Neuronal stem cell (in vitro differentiated cells): ENCODE measurements at regions not wholly inside any gene's neighbourhood (a gene's known extent, or its start where the extent isn't known, plus 50 kb on each side); places are given as distances from the start of the nearest gene placed in this dataset.

Experiments
- DNase-seq: peaks from one replicate; pipeline ENCODE4 v3.0.0-alpha.2; 2013; ENCODE audit warnings: low spot score
- H2AFZ ChIP-seq: one replicate; pipeline ENCODE4 v1.6.1; 2013; ENCODE audit warnings: mild to moderate bottlenecking, low read length, inconsistent platforms
- H2AK5ac ChIP-seq: 2 replicates; pipeline ENCODE4 v1.6.1; 2013; ENCODE audit warnings: low read depth, mild to moderate bottlenecking, inconsistent platforms, low read length, moderate library complexity, mixed read lengths
- H2BK120ac ChIP-seq: 2 replicates; pipeline ENCODE4 v1.6.1; 2013; ENCODE audit warnings: low read depth, mild to moderate bottlenecking, inconsistent platforms, low read length, moderate library complexity, mixed read lengths
- H2BK12ac ChIP-seq: one replicate; pipeline ENCODE4 v1.6.1; 2013; ENCODE audit warnings: low read length, inconsistent platforms
- H2BK15ac ChIP-seq: 2 replicates; pipeline ENCODE4 v1.6.1; 2013; ENCODE audit warnings: mild to moderate bottlenecking, low read length, inconsistent platforms, mixed read lengths
- H2BK5ac ChIP-seq: one replicate; pipeline ENCODE4 v1.6.1; 2013; ENCODE audit warnings: inconsistent platforms, mild to moderate bottlenecking, low read length, moderate library complexity
- H3K14ac ChIP-seq: one replicate; pipeline ENCODE4 v1.6.1; 2013; ENCODE audit warnings: low read length, inconsistent platforms
- H3K18ac ChIP-seq: 2 replicates; pipeline ENCODE4 v1.6.1; 2013; ENCODE audit warnings: low read length, inconsistent platforms
- H3K23ac ChIP-seq: 2 replicates; pipeline ENCODE4 v1.6.1; 2013; ENCODE audit warnings: low read depth, mild to moderate bottlenecking, mixed read lengths, low read length, inconsistent platforms; ENCODE audit not compliant: poor library complexity
- H3K27ac ChIP-seq: replicated peaks from 3 replicates; pipeline ENCODE4 v1.5.1; 2013; ENCODE audit warnings: low read length, inconsistent platforms
- H3K27me3 ChIP-seq, 3 experiments: 2 replicates each; pipeline ENCODE4 v1.6.1; 2013; ENCODE audit warnings: low read length in 3 of 3, mild to moderate bottlenecking in 2 of 3, inconsistent platforms in 1 of 3, low read depth in 1 of 3, mixed read lengths in 1 of 3, moderate library complexity in 1 of 3; ENCODE audit not compliant: control insufficient read depth in 3 of 3, insufficient read depth in 3 of 3
- H3K36me3 ChIP-seq, 2 donors: replicated peaks in 1 of 2; 2 replicates each; pipeline ENCODE4 v1.6.1; 2013; ENCODE audit warnings: low read length in 2 of 2; ENCODE audit not compliant: control insufficient read depth in 2 of 2, insufficient read depth in 2 of 2
- H3K4ac ChIP-seq: 2 replicates; pipeline ENCODE4 v1.6.1; 2013; ENCODE audit warnings: inconsistent platforms, mild to moderate bottlenecking, low read length, moderate library complexity
- H3K4me1 ChIP-seq, 2 donors: 1 replicate in 1 of 2; 2 replicates in 1 of 2; pipeline ENCODE4 v1.6.1; 2013; ENCODE audit warnings: low read length in 2 of 2, low read depth in 1 of 2; ENCODE audit not compliant: control insufficient read depth in 2 of 2, insufficient read depth in 1 of 2
- H3K4me2 ChIP-seq: one replicate; pipeline ENCODE4 v1.6.1; 2013; ENCODE audit warnings: mild to moderate bottlenecking, low read length, inconsistent platforms; ENCODE audit not compliant: insufficient read depth, poor library complexity, severe bottlenecking
- H3K4me3 ChIP-seq, 2 donors: 2 replicates each; pipeline ENCODE4 v1.5.1; 2013; ENCODE audit warnings: low read length in 2 of 2, mild to moderate bottlenecking in 2 of 2, inconsistent platforms in 1 of 2, moderate library complexity in 1 of 2
- H3K79me1 ChIP-seq: one replicate; pipeline ENCODE4 v1.6.1; 2013; ENCODE audit warnings: low read depth, mild to moderate bottlenecking, inconsistent platforms, low read length, moderate library complexity
- H3K9ac ChIP-seq: one replicate; pipeline ENCODE4 v1.6.1; 2013; ENCODE audit warnings: mild to moderate bottlenecking, low read depth, low read length, inconsistent platforms; ENCODE audit not compliant: poor library complexity
- H3K9me3 ChIP-seq, 2 donors: replicated peaks in 1 of 2; 2 replicates each; pipeline versions ENCODE3 to v1.6.1; 2013; ENCODE audit warnings: low read length in 2 of 2, mild to moderate bottlenecking in 2 of 2, inconsistent platforms in 1 of 2, low read depth in 1 of 2, mixed read lengths in 1 of 2, moderate library complexity in 1 of 2; ENCODE audit not compliant: control insufficient read depth in 2 of 2, insufficient read depth in 1 of 2
- H4K8ac ChIP-seq: one replicate; pipeline ENCODE4 v1.6.1; 2013; ENCODE audit warnings: low read depth, mild to moderate bottlenecking, inconsistent platforms, low read length, moderate library complexity
- H4K91ac ChIP-seq: one replicate; pipeline ENCODE4 v1.6.1; 2013; ENCODE audit warnings: low read length, low read depth, mild to moderate bottlenecking, inconsistent platforms; ENCODE audit not compliant: poor library complexity
- WGBS, 2 donors: extraction: QIAGEN DNeasy Blood & Tissue Kit; methylation state at CpG; one replicate each; pipeline ENCODE4 v1.1.7; 2013; ENCODE audit warnings: missing lambda C conversion rate in 2 of 2, mixed read lengths in 1 of 2; ENCODE audit not compliant: insufficient read length in 2 of 2, insufficient replicate concordance in 1 of 2; ENCODE audit errors: extremely low coverage in 2 of 2; 5-methylcytosine and 5-hydroxymethylcytosine counted together

- peaks cover 0 to 3% of the 10 kb centered on the region in 2 donors for H3K4me1 ChIP-seq
- no peak overlapping the region for H3K9ac ChIP-seq
- no peak overlapping the region for H2BK15ac ChIP-seq
- H3K9me3 ChIP-seq, result peaks cover 0 to 2% of the 10 kb centered on the region in 2 donors
- no peak overlapping the region for H3K14ac ChIP-seq
- no peak overlapping the region for H3K4ac ChIP-seq
- no peak overlapping the region for H2BK12ac ChIP-seq
- no peak overlapping the region for H3K23ac ChIP-seq
- no peak overlapping the region for H3K18ac ChIP-seq
- H2BK120ac ChIP-seq, result no peak overlapping the region
- no peaks in the 10 kb centered on the region for H3K79me1 ChIP-seq
- no peak overlapping the region for H2BK5ac ChIP-seq
- H2AFZ ChIP-seq, result no peak overlapping the region
- H3K36me3 ChIP-seq, result no peaks in the 10 kb centered on the region
- DNase-seq, result no peak
- H2AK5ac ChIP-seq, result no peak overlapping the region
- H4K91ac ChIP-seq, result no peak overlapping the region
- no peak overlapping the region for H3K4me2 ChIP-seq
- H3K4me3 ChIP-seq, result no peak overlapping the region
- peaks cover 0 to 19% (median 9%) of the 10 kb centered on the region in 3 experiments for H3K27me3 ChIP-seq
- no peak overlapping the region for H4K8ac ChIP-seq
- no peak overlapping the region for H3K27ac ChIP-seq
- WGBS, 2 donors, result no CpG with 5 or more reads among the region's 7 CpGs
Observed at GRCh38 chr7:131943646-131944045, 387.2 kb upstream of the PODXL start.

GRCh38 chr7:131943211-131943610, 386.8 kb upstream of the PODXL start:
- no peak overlapping the region for H3K14ac ChIP-seq
- no peak overlapping the region for H3K4me2 ChIP-seq
- no peak for DNase-seq
- no peak overlapping the region for H2AK5ac ChIP-seq
- H3K36me3 ChIP-seq, result no peaks in the 10 kb centered on the region
- no CpG with 5 or more reads among the region's 4 CpGs for WGBS, 2 donors
- no peak overlapping the region for H2BK12ac ChIP-seq
- peaks cover 0 to 3% of the 10 kb centered on the region in 2 donors for H3K4me1 ChIP-seq
- H2AFZ ChIP-seq, result no peak overlapping the region
- peaks cover 0 to 19% (median 9%) of the 10 kb centered on the region in 3 experiments for H3K27me3 ChIP-seq
- peaks cover 0 to 2% of the 10 kb centered on the region in 2 donors for H3K9me3 ChIP-seq
- H2BK5ac ChIP-seq, result no peak overlapping the region
- no peaks in the 10 kb centered on the region for H3K79me1 ChIP-seq
- no peak overlapping the region for H3K23ac ChIP-seq
- H3K27ac ChIP-seq, result no peak overlapping the region
- H3K9ac ChIP-seq, result no peak overlapping the region
- no peak overlapping the region for H4K8ac ChIP-seq
- H3K18ac ChIP-seq, result no peak overlapping the region
- H3K4me3 ChIP-seq, result no peak overlapping the region
- no peak overlapping the region for H2BK15ac ChIP-seq
- H4K91ac ChIP-seq, result no peak overlapping the region
- H3K4ac ChIP-seq, result no peak overlapping the region
- no peak overlapping the region for H2BK120ac ChIP-seq

- Histone ChIP-seq H3K27ac (no peak overlapping the region), H3K18ac (no peak overlapping the region), H3K14ac (no peak overlapping the region), H2BK5ac (no peak overlapping the region), H4K8ac (no peak overlapping the region), H3K4me2 (no peak overlapping the region), H3K4me1 (peaks cover 0 to 3% of the 10 kb centered on the region in 2 donors), H2BK15ac (no peak overlapping the region), H3K79me1 (no peaks in the 10 kb centered on the region), H4K91ac (no peak overlapping the region), H3K36me3 (no peaks in the 10 kb centered on the region), H3K23ac (peak overlapping the region; percentile 29), H3K9me3 (peaks cover 0 to 2% of the 10 kb centered on the region in 2 donors), H3K9ac (no peak overlapping the region), H3K27me3 (peaks cover 0 to 19% (median 9%) of the 10 kb centered on the region in 3 experiments), H2BK120ac (no peak overlapping the region), H3K4ac (no peak overlapping the region), H2AK5ac (no peak overlapping the region), H2BK12ac (no peak overlapping the region), H3K4me3 (peak overlapping the region in 1 of 2 donors; percentile 54), H2AFZ (no peak overlapping the region)
- no peak for DNase-seq
- WGBS, 2 donors, result no CpG with 5 or more reads among the region's 11 CpGs
Observed at GRCh38 chr7:131942287-131943150, 386.1 kb upstream of the PODXL start.

GRCh38 chr7:131941291-131941690, 384.9 kb upstream of the PODXL start:
- Histone ChIP-seq H2BK15ac (no peak overlapping the region), H3K23ac (no peak overlapping the region), H4K91ac (no peak overlapping the region), H3K27me3 (peaks cover 0 to 19% (median 9%) of the 10 kb centered on the region in 3 experiments), H3K18ac (peak overlapping the region; percentile 55), H3K79me1 (no peaks in the 10 kb centered on the region), H3K27ac (no peak overlapping the region), H3K4me2 (no peak overlapping the region), H3K4me3 (no peak overlapping the region), H4K8ac (no peak overlapping the region), H3K9ac (no peak overlapping the region), H2AFZ (no peak overlapping the region), H3K36me3 (no peaks in the 10 kb centered on the region), H2BK12ac (no peak overlapping the region), H3K9me3 (peaks cover 0 to 2% of the 10 kb centered on the region in 2 donors), H3K4me1 (peaks cover 0 to 3% of the 10 kb centered on the region in 2 donors), H3K14ac (no peak overlapping the region), H2BK120ac (no peak overlapping the region), H3K4ac (no peak overlapping the region), H2BK5ac (no peak overlapping the region), H2AK5ac (peak overlapping the region; percentile 68)
- no CpG with 5 or more reads among the region's 1 CpG for WGBS, 2 donors
- no peak for DNase-seq
